CD4-positive, alpha-beta T cell (primary cell): ENCODE measurements at regions not wholly inside any gene's neighbourhood (a gene's known extent, or its start where the extent isn't known, plus 50 kb on each side); places are given as distances from the start of the nearest gene placed in this dataset.

Experiments
- ATAC-seq: fragments of 200-7000 bp; cut with Tn5 transposase; one replicate; pipeline ENCODE4 v1.10.0; 2022; ENCODE audit warnings: mild to moderate bottlenecking; ENCODE audit not compliant: poor library complexity
- CTCF ChIA-PET: fragments of 350-600 bp; sonication (Branson Sonifier 250); formaldehyde crosslinking; loops from one replicate; lab custom pipeline; 2021; ENCODE audit warnings: antibody characterized with exemption, inconsistent platforms; lab: Charles Lee
- POLR2A ChIA-PET: fragments of 350-600 bp; sonication (Branson Sonifier 250); formaldehyde crosslinking; loops from one replicate; lab custom pipeline; 2021; ENCODE audit warnings: antibody characterized with exemption, inconsistent platforms; lab: Charles Lee
- DNase-seq, 14 experiments: peaks; one replicate each; pipeline ENCODE4 v3.0.0-alpha.2; 2013 to 2020; ENCODE audit warnings: mixed read lengths in 2 of 14
- H3K27ac ChIP-seq, 2 donors: one replicate each; pipeline versions ENCODE4 v1.5.1 to v1.7.0; 2013; ENCODE audit warnings: low read length in 2 of 2, low read depth in 1 of 2, mild to moderate bottlenecking in 1 of 2
- H3K27me3 ChIP-seq, 2 experiments: 1 replicate in 1 of 2; 2 replicates in 1 of 2; pipeline versions ENCODE4 v1.6.1 to v1.7.0; 2013; ENCODE audit warnings: low read length in 2 of 2, control low read depth in 1 of 2, mild to moderate bottlenecking in 1 of 2, moderate library complexity in 1 of 2; ENCODE audit not compliant: insufficient read depth in 2 of 2, control insufficient read depth in 1 of 2
- H3K36me3 ChIP-seq: one replicate; pipeline ENCODE4 v1.6.1; 2013; ENCODE audit warnings: low read length, control low read depth; ENCODE audit not compliant: insufficient read depth
- H3K4me1 ChIP-seq: one replicate; pipeline ENCODE4 v1.6.1; 2013; ENCODE audit warnings: low read length, control low read depth; ENCODE audit not compliant: insufficient read depth
- H3K4me3 ChIP-seq: one replicate; pipeline ENCODE4 v1.5.1; 2013; ENCODE audit warnings: mild to moderate bottlenecking, low read length, moderate library complexity
- H3K9me3 ChIP-seq, 2 experiments: 1 replicate in 1 of 2; 2 replicates in 1 of 2; pipeline versions ENCODE4 v1.6.1 to v1.7.0; 2013; ENCODE audit warnings: low read length in 2 of 2, mild to moderate bottlenecking in 2 of 2, control low read depth in 1 of 2, moderate library complexity in 1 of 2; ENCODE audit not compliant: control insufficient read depth in 1 of 2, insufficient read depth in 1 of 2
- H3K27ac Mint-ChIP-seq: one replicate; pipeline ENCODE4 v1.8.0; 2020; ENCODE audit warnings: mixed read lengths
- H3K27me3 Mint-ChIP-seq: one replicate; pipeline ENCODE4 v1.8.0; 2021; ENCODE audit warnings: mixed read lengths
- H3K36me3 Mint-ChIP-seq: one replicate; pipeline ENCODE4 v1.8.0; 2021; ENCODE audit warnings: low read depth, mixed read lengths
- H3K4me1 Mint-ChIP-seq: one replicate; pipeline ENCODE4 v1.8.0; 2021; ENCODE audit warnings: low read depth, mixed read lengths
- H3K4me3 Mint-ChIP-seq: one replicate; pipeline ENCODE4 v1.8.0; 2020; ENCODE audit warnings: mild to moderate bottlenecking, mixed read lengths
- H3K9me3 Mint-ChIP-seq: one replicate; pipeline ENCODE4 v1.8.0; 2020; ENCODE audit warnings: mixed read lengths
- CTCF ChIP-seq: fragments of 200-600 bp; IDR thresholded peaks from one replicate; pipeline ENCODE4 v1.8.0; 2022; ENCODE audit warnings: antibody characterized with exemption, mild to moderate bottlenecking
- intact Hi-C, 2 experiments: fragments of 100-400 bp; cut with DNase I in 1 of 2; cut with micrococcal nuclease in 1 of 2; formaldehyde crosslinking; loops; one replicate each; pipeline versions ENCODE4 v1.15.1 to v1.9.0; 2023 to 2025; cut with DNase I, micrococcal nuclease

GRCh38 chr1:4916610-4917009 lies 262.2 kb downstream of the AJAP1 start:
- Mint-ChIP-seq H3K4me3 (no peak overlapping the region), H3K9me3 (peaks cover 7% of the 10 kb centered on the region), H3K4me1 (no peaks in the 10 kb centered on the region), H3K27ac (no peak overlapping the region), H3K27me3 (peaks cover 13% of the 10 kb centered on the region), H3K36me3 (no peaks in the 10 kb centered on the region)
- no peak for TF ChIP-seq CTCF
- no peak for DNase-seq
- Histone ChIP-seq H3K36me3 (no peaks in the 10 kb centered on the region), H3K27me3 (no peaks in the 10 kb centered on the region), H3K4me1 (no peaks in the 10 kb centered on the region), H3K4me3 (no peak overlapping the region), H3K9me3 (peaks cover 0 to 16% of the 10 kb centered on the region in 2 experiments), H3K27ac (no peak overlapping the region)
- POLR2A ChIA-PET, result no interaction called here
- intact Hi-C loops, result no loop called here
- no peak for ATAC-seq
- CTCF ChIA-PET, result no interaction called here

- Histone ChIP-seq H3K27ac (no peak overlapping the region), H3K27me3 (no peaks in the 10 kb centered on the region), H3K9me3 (peaks cover 0 to 10% of the 10 kb centered on the region in 2 experiments), H3K4me1 (no peaks in the 10 kb centered on the region), H3K36me3 (no peaks in the 10 kb centered on the region), H3K4me3 (no peak overlapping the region)
- DNase-seq, result no peak
- ChIA-PET CTCF (no interaction called here), POLR2A (no interaction called here)
- H3K36me3 Mint-ChIP-seq, result no peaks in the 10 kb centered on the region
- H3K27me3 Mint-ChIP-seq, result peaks cover 14% of the 10 kb centered on the region
- no peak overlapping the region for H3K4me3 Mint-ChIP-seq
- H3K9me3 Mint-ChIP-seq, result peaks cover 5% of the 10 kb centered on the region
- no peak for TF ChIP-seq CTCF
- H3K27ac Mint-ChIP-seq, result no peak overlapping the region
- no peak for ATAC-seq
- H3K4me1 Mint-ChIP-seq, result no peaks in the 10 kb centered on the region
- intact Hi-C loops, result no loop called here
These were observed 260.7 kb downstream of the AJAP1 start for GRCh38 chr1:4915154-4915553.

DNA sequence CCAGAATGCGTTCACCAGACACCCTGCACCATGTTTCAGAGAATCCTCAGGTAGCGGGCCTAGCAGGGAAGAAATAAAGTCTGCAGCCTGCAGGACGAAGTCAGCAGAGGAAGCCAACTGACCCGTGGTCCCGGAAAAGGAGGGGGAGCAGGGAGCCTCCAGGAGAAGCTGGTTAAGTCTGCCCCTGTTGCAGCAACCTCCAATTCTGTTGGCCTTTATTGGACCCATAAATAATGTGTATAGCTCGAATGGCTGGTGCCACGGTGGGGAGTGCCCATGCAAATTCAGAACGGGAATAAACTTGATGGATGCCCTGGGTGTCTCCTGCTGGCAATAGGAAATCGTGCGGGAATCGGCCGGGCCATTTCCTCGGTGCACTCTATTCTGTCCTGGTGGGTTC lies 254.1 kb downstream of the AJAP1 start:
- peaks cover 6% of the 10 kb centered on the region for H3K27me3 Mint-ChIP-seq
- H3K9me3 Mint-ChIP-seq, result no peaks in the 10 kb centered on the region
- no peak for TF ChIP-seq CTCF
- Histone ChIP-seq H3K4me3 (no peak overlapping the region), H3K9me3 (peaks cover 0 to 4% of the 10 kb centered on the region in 2 experiments), H3K36me3 (no peaks in the 10 kb centered on the region), H3K27ac (no peak overlapping the region), H3K4me1 (no peaks in the 10 kb centered on the region), H3K27me3 (no peaks in the 10 kb centered on the region)
- intact Hi-C loops, result no loop called here
- ATAC-seq (no peak), DNase-seq (no peak)
- POLR2A ChIA-PET, result no interaction called here
- no peak overlapping the region for H3K4me3 Mint-ChIP-seq
- no peak overlapping the region for H3K27ac Mint-ChIP-seq
- no peaks in the 10 kb centered on the region for H3K4me1 Mint-ChIP-seq
- CTCF ChIA-PET, result no interaction called here
- no peaks in the 10 kb centered on the region for H3K36me3 Mint-ChIP-seq
